Prostate gland (tissue), 2 donors: ENCODE measurements at regions not wholly inside any gene's neighbourhood (a gene's known extent, or its start where the extent isn't known, plus 50 kb on each side); places are given as distances from the start of the nearest gene placed in this dataset.

ENCODE experiments used
- POLR2A ChIP-seq: fragments of 450-650 bp; IDR thresholded peaks from one replicate; pipeline ENCODE4 v1.6.1; 2016; ENCODE audit warnings: antibody characterized with exemption, mild to moderate bottlenecking
- TF ChIP-seq, protein P1 (sequence below), 4 experiments: fragments of 200-600 bp in 2 of 4; fragments of 450-650 bp in 2 of 4; sonication (generic) in 2 of 4; IDR thresholded peaks; 1 replicate in 3 of 4; 2 replicates in 1 of 4; pipeline ENCODE4 v1.5.1; 2016 to 2019; ENCODE audit warnings: antibody characterized with exemption in 4 of 4, mild to moderate bottlenecking in 2 of 4, moderate library complexity in 2 of 4

DNA sequence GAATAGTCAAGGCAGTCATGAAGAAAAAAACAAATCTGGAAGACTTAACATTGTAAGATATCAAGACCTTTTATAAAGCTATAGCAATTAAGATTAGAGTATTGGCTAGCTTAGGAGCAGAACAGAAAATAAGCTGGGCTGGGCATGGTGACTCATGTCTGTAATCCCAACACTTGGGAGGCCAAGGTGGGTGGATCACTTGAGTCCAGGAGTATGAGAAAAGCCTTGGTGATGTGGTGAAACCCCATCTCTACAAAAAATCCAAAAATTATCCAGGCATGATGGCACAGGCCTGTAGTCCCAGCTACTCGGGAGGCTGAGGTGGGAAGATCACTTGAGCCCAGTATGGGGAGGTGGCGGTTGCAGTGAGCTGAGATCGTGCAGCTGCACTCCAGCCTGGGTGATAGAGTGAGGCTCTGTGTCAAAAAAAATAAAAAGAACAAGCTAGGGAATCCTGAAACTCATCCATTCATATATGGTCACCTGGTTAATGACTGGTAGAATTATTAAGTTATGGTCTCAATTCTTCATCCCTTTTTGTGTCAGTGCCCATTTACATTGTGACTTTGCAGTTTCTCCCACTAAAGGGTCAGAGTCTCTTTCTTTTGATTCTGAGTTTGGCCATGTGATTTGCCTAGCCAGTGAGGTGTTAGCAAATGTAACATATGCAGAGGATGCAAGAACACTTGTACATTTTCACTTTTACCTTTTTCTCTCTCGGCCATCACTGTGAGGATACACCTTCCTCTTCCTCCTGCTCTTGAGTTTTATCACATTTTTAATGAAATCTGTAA, 144.6 kb upstream of the SGCD start:
- TF ChIP-seq, protein P1, sequence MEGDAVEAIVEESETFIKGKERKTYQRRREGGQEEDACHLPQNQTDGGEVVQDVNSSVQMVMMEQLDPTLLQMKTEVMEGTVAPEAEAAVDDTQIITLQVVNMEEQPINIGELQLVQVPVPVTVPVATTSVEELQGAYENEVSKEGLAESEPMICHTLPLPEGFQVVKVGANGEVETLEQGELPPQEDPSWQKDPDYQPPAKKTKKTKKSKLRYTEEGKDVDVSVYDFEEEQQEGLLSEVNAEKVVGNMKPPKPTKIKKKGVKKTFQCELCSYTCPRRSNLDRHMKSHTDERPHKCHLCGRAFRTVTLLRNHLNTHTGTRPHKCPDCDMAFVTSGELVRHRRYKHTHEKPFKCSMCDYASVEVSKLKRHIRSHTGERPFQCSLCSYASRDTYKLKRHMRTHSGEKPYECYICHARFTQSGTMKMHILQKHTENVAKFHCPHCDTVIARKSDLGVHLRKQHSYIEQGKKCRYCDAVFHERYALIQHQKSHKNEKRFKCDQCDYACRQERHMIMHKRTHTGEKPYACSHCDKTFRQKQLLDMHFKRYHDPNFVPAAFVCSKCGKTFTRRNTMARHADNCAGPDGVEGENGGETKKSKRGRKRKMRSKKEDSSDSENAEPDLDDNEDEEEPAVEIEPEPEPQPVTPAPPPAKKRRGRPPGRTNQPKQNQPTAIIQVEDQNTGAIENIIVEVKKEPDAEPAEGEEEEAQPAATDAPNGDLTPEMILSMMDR (IDR thresholded peaks at IDR 0.05) = no peak
- no peak for TF ChIP-seq POLR2A
